ENCODE measurements at regions not wholly inside any gene's neighbourhood (a gene's known extent, or its start where the extent isn't known, plus 50 kb on each side); places are given as distances from the start of the nearest gene placed in this dataset.

DNA sequence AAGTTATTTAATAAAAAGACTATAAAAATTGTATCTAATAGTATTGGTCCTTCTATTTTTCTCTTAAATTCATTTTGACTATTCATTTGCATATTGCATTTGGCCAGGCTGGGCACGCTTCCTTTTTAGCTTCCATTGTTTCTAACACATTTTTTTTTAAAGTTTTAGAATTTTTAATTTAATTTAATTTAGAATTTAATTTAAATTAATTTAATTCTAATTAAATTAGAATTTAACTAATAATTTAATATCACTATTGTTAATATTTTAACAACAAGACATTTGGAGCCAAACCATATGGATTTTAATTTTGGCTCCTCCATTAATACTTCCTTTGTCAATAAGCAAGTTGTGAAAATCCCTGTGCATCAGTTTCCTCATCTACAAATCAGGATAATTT, 856.9 kb upstream of the SEL1L start:
- H3K36me3 ChIP-seq (ENCODE audit: control insufficient read depth in 2 of 2, extremely low read depth in 1 of 2, insufficient read depth in 2 of 2, low read length in 2 of 2), result no peaks in the 10 kb centered on the region
- H3K27ac ChIP-seq (ENCODE audit: insufficient read depth, low read depth, low read length), result no peak overlapping the region
- H3K4me2 ChIP-seq (ENCODE audit: insufficient read depth, low read length), result no peak overlapping the region
- H3K4me1 ChIP-seq (ENCODE audit: control insufficient read depth, extremely low read depth, insufficient read depth, low read length), result no peaks in the 10 kb centered on the region
- intact Hi-C loops (cut with micrococcal nuclease) (no loop called here), dilution Hi-C loops (cut with MboI; ENCODE audit: extremely low pct_ligation_motif_present, low sequenced_read_pairs) (no loop called here)
- H3K79me2 ChIP-seq (ENCODE audit: control insufficient read depth, insufficient read depth, low read length), result no peaks in the 10 kb centered on the region
- ChIA-PET POLR2A (no interaction called here), CTCF (no interaction called here)
- H3K9ac ChIP-seq (replicated peaks; ENCODE audit: extremely low read depth, insufficient read depth, low read length), result no peak overlapping the region
- no peak for FAIRE-seq
- TF ChIP-seq GATA2 (IDR thresholded peaks at IDR 0.05; ENCODE audit: insufficient read depth, insufficient read length, low read depth, low read length) (no peak), EZH2 (IDR thresholded peaks at IDR 0.05; ENCODE audit: borderline replicate concordance, low read depth, low read length, severe bottlenecking) (no peak), FOS (IDR thresholded peaks at IDR 0.05; ENCODE audit: borderline replicate concordance, insufficient read depth, low read length) (no peak), MYC (IDR thresholded peaks at IDR 0.05; ENCODE audit: low read depth, low read length) (no peak), JUN (IDR thresholded peaks at IDR 0.05; ENCODE audit: borderline replicate concordance, insufficient read depth, insufficient read length, low read depth) (no peak), POLR2AphosphoS5 (IDR thresholded peaks at IDR 0.05; ENCODE audit: insufficient read depth, low read depth, low read length) (no peak), POLR2A (IDR thresholded peaks at IDR 0.05; ENCODE audit: low read depth, low read length) (no peak)
- TF ChIP-seq, protein P1, sequence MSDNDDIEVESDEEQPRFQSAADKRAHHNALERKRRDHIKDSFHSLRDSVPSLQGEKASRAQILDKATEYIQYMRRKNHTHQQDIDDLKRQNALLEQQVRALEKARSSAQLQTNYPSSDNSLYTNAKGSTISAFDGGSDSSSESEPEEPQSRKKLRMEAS (IDR thresholded peaks at IDR 0.05; ENCODE audit: insufficient read depth, insufficient read length), result no peak
- TF ChIP-seq, protein P2, sequence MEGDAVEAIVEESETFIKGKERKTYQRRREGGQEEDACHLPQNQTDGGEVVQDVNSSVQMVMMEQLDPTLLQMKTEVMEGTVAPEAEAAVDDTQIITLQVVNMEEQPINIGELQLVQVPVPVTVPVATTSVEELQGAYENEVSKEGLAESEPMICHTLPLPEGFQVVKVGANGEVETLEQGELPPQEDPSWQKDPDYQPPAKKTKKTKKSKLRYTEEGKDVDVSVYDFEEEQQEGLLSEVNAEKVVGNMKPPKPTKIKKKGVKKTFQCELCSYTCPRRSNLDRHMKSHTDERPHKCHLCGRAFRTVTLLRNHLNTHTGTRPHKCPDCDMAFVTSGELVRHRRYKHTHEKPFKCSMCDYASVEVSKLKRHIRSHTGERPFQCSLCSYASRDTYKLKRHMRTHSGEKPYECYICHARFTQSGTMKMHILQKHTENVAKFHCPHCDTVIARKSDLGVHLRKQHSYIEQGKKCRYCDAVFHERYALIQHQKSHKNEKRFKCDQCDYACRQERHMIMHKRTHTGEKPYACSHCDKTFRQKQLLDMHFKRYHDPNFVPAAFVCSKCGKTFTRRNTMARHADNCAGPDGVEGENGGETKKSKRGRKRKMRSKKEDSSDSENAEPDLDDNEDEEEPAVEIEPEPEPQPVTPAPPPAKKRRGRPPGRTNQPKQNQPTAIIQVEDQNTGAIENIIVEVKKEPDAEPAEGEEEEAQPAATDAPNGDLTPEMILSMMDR (IDR thresholded peaks at IDR 0.05; ENCODE audit: extremely low read depth in 1 of 2, insufficient read depth in 1 of 2, low read depth in 1 of 2, low read length in 2 of 2), result no peak
- H3K4me3 ChIP-seq (replicated peaks in 1 of 3; ENCODE audit: insufficient read depth in 1 of 3, low read depth in 1 of 3, low read length in 3 of 3), result no peak overlapping the region
- DNase-seq (ENCODE audit: low read depth, low spot score), result no peak
- H2AFZ ChIP-seq (ENCODE audit: low read depth, low read length), result no peak overlapping the region
- H3K9me1 ChIP-seq (replicated peaks; ENCODE audit: control insufficient read depth, extremely low read depth, insufficient read depth, low read length), result no peaks in the 10 kb centered on the region
- H3K27me3 ChIP-seq (ENCODE audit: control insufficient read depth in 2 of 2, insufficient read depth in 2 of 2, low read length in 2 of 2), result no peaks in the 10 kb centered on the region
- peaks cover 5% of the 10 kb centered on the region for H3K9me3 ChIP-seq (replicated peaks; ENCODE audit: control insufficient read depth, insufficient read depth, low read length)
- BruUV-seq (replicated peaks), result no TSS peak
- H4K20me1 ChIP-seq (replicated peaks; ENCODE audit: control insufficient read depth, extremely low read depth, insufficient read depth, low read length), result no peaks in the 10 kb centered on the region
